Ishikawa (cell line): ENCODE measurements at regions not wholly inside any gene's neighbourhood (a gene's known extent, or its start where the extent isn't known, plus 50 kb on each side); places are given as distances from the start of the nearest gene placed in this dataset.
A peak's percentile ranks its signal among the peaks of the same experiment; 100 is the strongest.

Source experiments
- CEBPB ChIP-seq: IDR thresholded peaks from 2 replicates; pipeline ENCODE4 v1.6.1; 2012
- CREB1 ChIP-seq: IDR thresholded peaks from 2 replicates; pipeline ENCODE4 v1.6.1; 2012; ENCODE audit warnings: low read depth
- EGR1 ChIP-seq: IDR thresholded peaks from 2 replicates; pipeline ENCODE4 v1.6.1; 2012
- EP300 ChIP-seq: IDR thresholded peaks from 2 replicates; pipeline ENCODE4 v1.6.1; 2012; ENCODE audit warnings: borderline replicate concordance
- FOXM1 ChIP-seq: IDR thresholded peaks from 2 replicates; pipeline ENCODE4 v1.6.1; 2012; ENCODE audit warnings: low read depth, borderline replicate concordance
- NFIC ChIP-seq: IDR thresholded peaks from 2 replicates; pipeline ENCODE4 v1.6.1; 2012
- RAD21 ChIP-seq: IDR thresholded peaks from 2 replicates; pipeline ENCODE4 v1.6.1; 2012; ENCODE audit warnings: low read depth
- TAF1 ChIP-seq: IDR thresholded peaks from 2 replicates; pipeline ENCODE4 v1.6.1; 2012; ENCODE audit warnings: low read depth, mild to moderate bottlenecking
- TCF12 ChIP-seq: IDR thresholded peaks from 2 replicates; pipeline ENCODE4 v1.6.1; 2012; ENCODE audit warnings: low read depth
- TEAD4 ChIP-seq: IDR thresholded peaks from 2 replicates; pipeline ENCODE4 v1.6.1; 2012
- YY1 ChIP-seq: IDR thresholded peaks from 2 replicates; pipeline ENCODE4 v1.6.1; 2012; ENCODE audit warnings: low read depth
- ZBTB7A ChIP-seq: IDR thresholded peaks from 2 replicates; pipeline ENCODE4 v1.6.1; 2012; ENCODE audit warnings: low read depth
- TF ChIP-seq, protein P1 (sequence below): IDR thresholded peaks from 2 replicates; pipeline ENCODE4 v1.6.1; 2012
- TF ChIP-seq, protein P2 (sequence below): IDR thresholded peaks from 2 replicates; pipeline ENCODE4 v1.6.1; 2012; ENCODE audit warnings: low read depth, mild to moderate bottlenecking
- TF ChIP-seq, protein P3 (sequence below): IDR thresholded peaks from 2 replicates; pipeline ENCODE4 v1.6.1; 2012

DNA sequence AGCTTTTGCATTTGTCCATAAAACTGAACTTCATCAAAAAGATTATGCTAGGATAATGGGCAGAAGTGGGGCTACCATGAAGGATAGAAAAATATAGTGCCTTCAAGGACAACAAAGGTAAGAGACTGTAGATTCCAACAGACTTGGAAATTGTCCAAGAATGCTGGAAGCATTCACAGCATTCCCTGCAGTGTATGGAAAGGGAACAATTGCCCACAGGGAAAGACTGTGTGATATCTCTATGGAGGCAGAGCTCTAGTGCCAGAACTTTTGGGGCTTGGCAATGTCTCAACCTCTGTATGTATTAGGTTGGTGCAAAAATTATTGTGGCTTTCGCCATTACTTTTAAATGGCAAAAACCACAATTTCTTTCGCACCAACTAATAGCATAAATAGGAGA is 1598.8 kb upstream of the MIR17HG start:
- TF ChIP-seq, protein P1, sequence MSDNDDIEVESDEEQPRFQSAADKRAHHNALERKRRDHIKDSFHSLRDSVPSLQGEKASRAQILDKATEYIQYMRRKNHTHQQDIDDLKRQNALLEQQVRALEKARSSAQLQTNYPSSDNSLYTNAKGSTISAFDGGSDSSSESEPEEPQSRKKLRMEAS, result no peak
- TF ChIP-seq CREB1, result no peak
- TF ChIP-seq EGR1, result no peak
- TF ChIP-seq, protein P2, sequence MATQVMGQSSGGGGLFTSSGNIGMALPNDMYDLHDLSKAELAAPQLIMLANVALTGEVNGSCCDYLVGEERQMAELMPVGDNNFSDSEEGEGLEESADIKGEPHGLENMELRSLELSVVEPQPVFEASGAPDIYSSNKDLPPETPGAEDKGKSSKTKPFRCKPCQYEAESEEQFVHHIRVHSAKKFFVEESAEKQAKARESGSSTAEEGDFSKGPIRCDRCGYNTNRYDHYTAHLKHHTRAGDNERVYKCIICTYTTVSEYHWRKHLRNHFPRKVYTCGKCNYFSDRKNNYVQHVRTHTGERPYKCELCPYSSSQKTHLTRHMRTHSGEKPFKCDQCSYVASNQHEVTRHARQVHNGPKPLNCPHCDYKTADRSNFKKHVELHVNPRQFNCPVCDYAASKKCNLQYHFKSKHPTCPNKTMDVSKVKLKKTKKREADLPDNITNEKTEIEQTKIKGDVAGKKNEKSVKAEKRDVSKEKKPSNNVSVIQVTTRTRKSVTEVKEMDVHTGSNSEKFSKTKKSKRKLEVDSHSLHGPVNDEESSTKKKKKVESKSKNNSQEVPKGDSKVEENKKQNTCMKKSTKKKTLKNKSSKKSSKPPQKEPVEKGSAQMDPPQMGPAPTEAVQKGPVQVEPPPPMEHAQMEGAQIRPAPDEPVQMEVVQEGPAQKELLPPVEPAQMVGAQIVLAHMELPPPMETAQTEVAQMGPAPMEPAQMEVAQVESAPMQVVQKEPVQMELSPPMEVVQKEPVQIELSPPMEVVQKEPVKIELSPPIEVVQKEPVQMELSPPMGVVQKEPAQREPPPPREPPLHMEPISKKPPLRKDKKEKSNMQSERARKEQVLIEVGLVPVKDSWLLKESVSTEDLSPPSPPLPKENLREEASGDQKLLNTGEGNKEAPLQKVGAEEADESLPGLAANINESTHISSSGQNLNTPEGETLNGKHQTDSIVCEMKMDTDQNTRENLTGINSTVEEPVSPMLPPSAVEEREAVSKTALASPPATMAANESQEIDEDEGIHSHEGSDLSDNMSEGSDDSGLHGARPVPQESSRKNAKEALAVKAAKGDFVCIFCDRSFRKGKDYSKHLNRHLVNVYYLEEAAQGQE, result no peak
- no peak for TF ChIP-seq RAD21
- peak; percentile 63 for TF ChIP-seq NFIC
- no peak for TF ChIP-seq TCF12
- peak; percentile 41; the same call in 1 of the 2 replicates for TF ChIP-seq TEAD4
- TF ChIP-seq EP300, result no peak
- no peak for TF ChIP-seq YY1
- no peak for TF ChIP-seq TAF1
- TF ChIP-seq FOXM1, result no peak
- TF ChIP-seq, protein P3, sequence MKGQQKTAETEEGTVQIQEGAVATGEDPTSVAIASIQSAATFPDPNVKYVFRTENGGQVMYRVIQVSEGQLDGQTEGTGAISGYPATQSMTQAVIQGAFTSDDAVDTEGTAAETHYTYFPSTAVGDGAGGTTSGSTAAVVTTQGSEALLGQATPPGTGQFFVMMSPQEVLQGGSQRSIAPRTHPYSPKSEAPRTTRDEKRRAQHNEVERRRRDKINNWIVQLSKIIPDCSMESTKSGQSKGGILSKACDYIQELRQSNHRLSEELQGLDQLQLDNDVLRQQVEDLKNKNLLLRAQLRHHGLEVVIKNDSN, result no peak
- TF ChIP-seq ZBTB7A, result no peak
- TF ChIP-seq CEBPB, result no peak

DNA sequence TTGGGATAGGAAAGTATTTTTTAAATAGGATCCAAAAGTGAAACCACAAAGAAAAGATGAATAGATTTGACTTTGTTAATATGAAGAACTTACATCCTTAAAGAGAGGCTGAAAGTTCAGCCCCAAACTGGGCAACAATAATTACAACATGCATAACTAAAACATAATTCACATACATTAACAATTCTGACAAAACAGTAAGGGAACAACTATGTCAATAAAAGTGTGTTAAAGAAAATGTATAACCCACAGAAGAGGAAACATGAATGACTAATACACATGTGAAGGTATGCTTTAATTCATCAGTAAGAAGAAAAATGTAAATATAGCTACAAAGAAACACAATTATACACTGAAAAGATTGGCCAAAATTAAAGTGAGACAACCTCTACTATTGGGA is 1597.6 kb upstream of the MIR17HG start:
- TF ChIP-seq TEAD4, result no peak
- no peak for TF ChIP-seq EP300
- no peak for TF ChIP-seq TAF1
- TF ChIP-seq FOXM1, result no peak
- no peak for TF ChIP-seq ZBTB7A
- no peak for TF ChIP-seq CREB1
- TF ChIP-seq, protein P2, result no peak
- TF ChIP-seq, protein P1, result no peak
- TF ChIP-seq RAD21, result no peak
- TF ChIP-seq YY1, result no peak
- no peak for TF ChIP-seq CEBPB
- no peak for TF ChIP-seq NFIC
- no peak for TF ChIP-seq EGR1
- TF ChIP-seq TCF12, result no peak
- TF ChIP-seq, protein P3, result no peak

DNA sequence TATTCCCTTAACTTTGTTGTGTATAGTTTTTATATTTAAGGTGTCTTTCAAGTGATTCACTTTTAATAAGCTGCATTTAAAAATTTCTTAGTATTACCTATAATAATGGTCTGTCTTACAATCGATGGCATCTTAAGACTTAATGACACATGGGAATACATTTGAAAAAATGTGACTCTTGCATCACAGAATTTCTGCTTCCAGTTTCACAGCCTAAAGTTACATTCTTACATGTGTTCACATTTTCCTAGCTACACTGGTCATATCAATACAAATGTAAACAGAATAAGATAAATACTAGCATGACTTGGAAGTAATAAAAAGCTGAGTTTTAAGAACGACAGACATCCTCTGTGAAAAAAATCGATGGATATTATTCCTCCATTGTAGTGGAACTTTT is 1597.1 kb upstream of the MIR17HG start:
- TF ChIP-seq, protein P3, result no peak
- TF ChIP-seq TAF1 (no peak), TCF12 (no peak), CREB1 (no peak), EGR1 (no peak), ZBTB7A (no peak), CEBPB (no peak), TEAD4 (no peak)
- TF ChIP-seq, protein P1, result no peak
- TF ChIP-seq, protein P2, result no peak

DNA sequence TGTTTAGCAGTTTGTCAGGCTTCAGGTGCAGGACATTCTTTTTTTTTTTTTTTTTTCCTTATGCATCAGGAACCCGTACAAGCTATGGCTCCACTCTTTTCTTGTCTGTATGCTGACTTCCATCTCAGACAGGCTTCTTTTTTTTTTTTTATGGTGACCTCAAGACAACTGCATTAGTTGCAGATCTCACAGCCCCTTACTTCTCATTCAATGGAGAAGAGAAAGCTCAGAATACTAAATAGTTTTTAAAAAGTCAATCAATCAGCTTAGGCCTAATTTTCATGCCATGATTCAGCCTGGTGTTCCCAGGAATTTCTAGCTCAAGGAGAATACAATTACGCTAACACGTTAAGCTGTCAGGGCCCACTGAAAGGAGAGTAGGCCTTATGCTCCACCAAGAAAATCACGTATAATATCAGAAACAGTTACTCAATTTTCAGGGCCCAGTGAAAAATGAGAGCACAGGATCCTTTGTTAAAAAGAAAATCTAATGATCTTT is 1596.0 kb upstream of the MIR17HG start:
- TF ChIP-seq, protein P3, result no peak
- TF ChIP-seq CREB1 (no peak), FOXM1 (no peak), EP300 (no peak), TCF12 (no peak), CEBPB (no peak), ZBTB7A (no peak), EGR1 (no peak), NFIC (no peak), TEAD4 (no peak), RAD21 (no peak), YY1 (no peak), TAF1 (no peak)
- TF ChIP-seq, protein P2, result no peak
